Esophagus squamous epithelium (tissue), 4 donors: ENCODE measurements at regions not wholly inside any gene's neighbourhood (a gene's known extent, or its start where the extent isn't known, plus 50 kb on each side); places are given as distances from the start of the nearest gene placed in this dataset.

ENCODE experiments used
- CTCF ChIP-seq, 6 experiments: fragments of 450-650 bp in 4 of 6; fragments of 200-600 bp in 2 of 6; sonication (generic) in 2 of 6; IDR thresholded peaks; one replicate each; pipeline ENCODE4 v1.5.1; 2016 to 2019; ENCODE audit warnings: antibody characterized with exemption in 6 of 6, mild to moderate bottlenecking in 4 of 6, moderate library complexity in 4 of 6
- POLR2A ChIP-seq, 4 donors: fragments of 450-650 bp; IDR thresholded peaks; one replicate each; pipeline ENCODE4 v1.6.1; 2017; ENCODE audit warnings: antibody characterized with exemption in 4 of 4, mild to moderate bottlenecking in 4 of 4, moderate library complexity in 3 of 4

- no peak for TF ChIP-seq CTCF (IDR thresholded peaks at IDR 0.05)
- no peak for TF ChIP-seq POLR2A (IDR thresholded peaks at IDR 0.05)
Measured at GRCh38 chrX:53767544-53767943, 81.0 kb upstream of the HUWE1 start.
